Liver (tissue), 7 donors: ENCODE measurements at regions not wholly inside any gene's neighbourhood (a gene's known extent, or its start where the extent isn't known, plus 50 kb on each side); places are given as distances from the start of the nearest gene placed in this dataset.

Experiments used
- DNase-seq: peaks from one replicate; pipeline ENCODE4 v3.0.0-alpha.2; 2017; ENCODE audit warnings: low spot score
- H3K27ac ChIP-seq, 2 donors: one replicate each; pipeline ENCODE4 v1.7.0; 2013; ENCODE audit warnings: inconsistent platforms in 2 of 2, low read length in 2 of 2, control low read depth in 1 of 2, low read depth in 1 of 2, mild to moderate bottlenecking in 1 of 2
- H3K27me3 ChIP-seq, 4 donors: one replicate each; pipeline versions ENCODE4 v1.6.1 to v1.7.0; 2013; ENCODE audit warnings: low read length in 3 of 4, inconsistent platforms in 1 of 4, mild to moderate bottlenecking in 1 of 4, moderate library complexity in 1 of 4; ENCODE audit not compliant: control insufficient read depth in 4 of 4, insufficient read depth in 4 of 4
- H3K36me3 ChIP-seq, 4 donors: one replicate each; pipeline versions ENCODE4 v1.6.1 to v1.7.0; 2013; ENCODE audit warnings: low read length in 3 of 4, mild to moderate bottlenecking in 3 of 4, low read depth in 1 of 4, moderate library complexity in 1 of 4; ENCODE audit not compliant: control insufficient read depth in 4 of 4, insufficient read depth in 3 of 4
- H3K4me1 ChIP-seq, 4 donors: one replicate each; pipeline versions ENCODE4 v1.6.1 to v1.7.0; 2013; ENCODE audit warnings: low read length in 3 of 4, mild to moderate bottlenecking in 3 of 4, moderate library complexity in 1 of 4; ENCODE audit not compliant: control insufficient read depth in 4 of 4, insufficient read depth in 4 of 4
- H3K4me3 ChIP-seq, 3 donors: one replicate each; pipeline versions ENCODE4 v1.6.1 to v1.7.0; 2013; ENCODE audit warnings: low read length in 3 of 3, control low read depth in 1 of 3, low read depth in 1 of 3, mild to moderate bottlenecking in 1 of 3
- H3K9ac ChIP-seq, 2 donors: one replicate each; pipeline ENCODE4 v1.7.0; 2013; ENCODE audit warnings: low read length in 2 of 2, mild to moderate bottlenecking in 2 of 2, moderate library complexity in 2 of 2, control low read depth in 1 of 2, low read depth in 1 of 2
- H3K9me3 ChIP-seq, 4 donors: one replicate each; pipeline versions ENCODE4 v1.6.1 to v1.7.0; 2013; ENCODE audit warnings: low read length in 3 of 4; ENCODE audit not compliant: control insufficient read depth in 4 of 4
- ATF3 ChIP-seq: IDR thresholded peaks from 2 replicates; pipeline ENCODE4 v1.6.1; 2016; ENCODE audit warnings: antibody characterized with exemption
- EGR1 ChIP-seq, 2 donors: IDR thresholded peaks; 2 replicates each; pipeline ENCODE4 v1.6.1; 2016 to 2018; ENCODE audit warnings: antibody characterized with exemption in 2 of 2, low read depth in 2 of 2
- FOXA2 ChIP-seq: IDR thresholded peaks from 2 replicates; pipeline ENCODE4 v1.6.1; 2016; ENCODE audit warnings: antibody characterized with exemption
- GABPA ChIP-seq, 2 donors: IDR thresholded peaks in 1 of 2; conservative IDR thresholded peaks in 1 of 2; 2 replicates each; pipeline ENCODE4 v1.6.1; 2016; ENCODE audit warnings: antibody characterized with exemption in 2 of 2, mild to moderate bottlenecking in 1 of 2, moderate library complexity in 1 of 2
- HNF4A ChIP-seq, 2 donors: conservative IDR thresholded peaks; 2 replicates each; pipeline ENCODE4 v1.6.1; 2016; ENCODE audit warnings: antibody characterized with exemption in 2 of 2, mild to moderate bottlenecking in 2 of 2
- HNF4G ChIP-seq: IDR thresholded peaks from 2 replicates; pipeline ENCODE4 v1.6.1; 2016; ENCODE audit warnings: antibody characterized with exemption
- JUND ChIP-seq, 2 donors: IDR thresholded peaks; 2 replicates each; pipeline ENCODE4 v1.6.1; 2016; ENCODE audit warnings: antibody characterized with exemption in 2 of 2
- NR2F2 ChIP-seq: IDR thresholded peaks from 2 replicates; pipeline ENCODE4 v1.6.1; 2016; ENCODE audit warnings: antibody characterized with exemption
- RAD21 ChIP-seq, 2 donors: IDR thresholded peaks; 2 replicates each; pipeline ENCODE4 v1.6.1; 2016; ENCODE audit warnings: antibody characterized with exemption in 2 of 2, mild to moderate bottlenecking in 2 of 2
- SP1 ChIP-seq: IDR thresholded peaks from 2 replicates; pipeline ENCODE4 v1.6.1; 2018; ENCODE audit warnings: antibody characterized with exemption, mild to moderate bottlenecking
- TAF1 ChIP-seq: conservative IDR thresholded peaks from 2 replicates; pipeline ENCODE4 v1.6.1; 2016; ENCODE audit warnings: antibody characterized with exemption, mild to moderate bottlenecking
- ZBTB33 ChIP-seq: IDR thresholded peaks from 2 replicates; pipeline ENCODE4 v1.6.1; 2016; ENCODE audit warnings: antibody characterized with exemption
- WGBS: extraction: QIAGEN DNeasy Blood & Tissue Kit; methylation state at CpG from one replicate; pipeline ENCODE4 v1.1.7; 2013; 5-methylcytosine and 5-hydroxymethylcytosine counted together
- TF ChIP-seq, protein P1 (sequence below): IDR thresholded peaks from 2 replicates; pipeline ENCODE4 v1.6.1; 2016; ENCODE audit warnings: antibody characterized with exemption, mild to moderate bottlenecking
- TF ChIP-seq, protein P2 (sequence below): IDR thresholded peaks from 2 replicates; pipeline ENCODE4 v1.6.1; 2016; ENCODE audit warnings: antibody characterized with exemption
- donor health status: healthy.
- donor health status: healthy.
- donor health status: healthy.
- donor health status: healthy.

DNA sequence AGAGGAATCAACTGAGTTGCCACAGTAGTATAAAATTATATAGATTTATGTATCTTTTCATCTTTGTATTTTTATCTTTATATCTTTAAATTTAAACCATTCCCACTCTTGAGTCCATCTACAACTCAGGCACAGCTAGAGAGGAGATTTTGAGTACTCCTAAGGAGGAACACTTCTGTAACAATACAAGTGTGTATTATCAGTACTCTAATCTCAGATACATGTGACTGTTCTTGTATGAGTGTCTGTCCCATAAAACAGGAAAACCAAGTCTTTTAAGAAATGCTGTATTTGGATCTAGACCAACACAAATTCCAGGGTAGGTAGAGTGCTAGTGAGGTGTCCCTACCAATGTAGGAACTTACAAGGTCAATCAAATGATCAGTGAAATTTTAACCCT lies 1428.0 kb upstream of the LRRTM3 start:
- Histone ChIP-seq H3K36me3 (no peaks in the 10 kb centered on the region), H3K27me3 (no peaks in the 10 kb centered on the region), H3K9ac (no peak overlapping the region), H3K9me3 (no peaks in the 10 kb centered on the region), H3K4me3 (no peak overlapping the region), H3K4me1 (peaks cover 0 to 2% (median 0%) of the 10 kb centered on the region in 4 donors), H3K27ac (no peak overlapping the region)
- no peak for TF ChIP-seq RAD21 (IDR thresholded peaks at IDR 0.05)
- no peak for TF ChIP-seq ZBTB33
- no peak for TF ChIP-seq NR2F2
- TF ChIP-seq, protein P1, sequence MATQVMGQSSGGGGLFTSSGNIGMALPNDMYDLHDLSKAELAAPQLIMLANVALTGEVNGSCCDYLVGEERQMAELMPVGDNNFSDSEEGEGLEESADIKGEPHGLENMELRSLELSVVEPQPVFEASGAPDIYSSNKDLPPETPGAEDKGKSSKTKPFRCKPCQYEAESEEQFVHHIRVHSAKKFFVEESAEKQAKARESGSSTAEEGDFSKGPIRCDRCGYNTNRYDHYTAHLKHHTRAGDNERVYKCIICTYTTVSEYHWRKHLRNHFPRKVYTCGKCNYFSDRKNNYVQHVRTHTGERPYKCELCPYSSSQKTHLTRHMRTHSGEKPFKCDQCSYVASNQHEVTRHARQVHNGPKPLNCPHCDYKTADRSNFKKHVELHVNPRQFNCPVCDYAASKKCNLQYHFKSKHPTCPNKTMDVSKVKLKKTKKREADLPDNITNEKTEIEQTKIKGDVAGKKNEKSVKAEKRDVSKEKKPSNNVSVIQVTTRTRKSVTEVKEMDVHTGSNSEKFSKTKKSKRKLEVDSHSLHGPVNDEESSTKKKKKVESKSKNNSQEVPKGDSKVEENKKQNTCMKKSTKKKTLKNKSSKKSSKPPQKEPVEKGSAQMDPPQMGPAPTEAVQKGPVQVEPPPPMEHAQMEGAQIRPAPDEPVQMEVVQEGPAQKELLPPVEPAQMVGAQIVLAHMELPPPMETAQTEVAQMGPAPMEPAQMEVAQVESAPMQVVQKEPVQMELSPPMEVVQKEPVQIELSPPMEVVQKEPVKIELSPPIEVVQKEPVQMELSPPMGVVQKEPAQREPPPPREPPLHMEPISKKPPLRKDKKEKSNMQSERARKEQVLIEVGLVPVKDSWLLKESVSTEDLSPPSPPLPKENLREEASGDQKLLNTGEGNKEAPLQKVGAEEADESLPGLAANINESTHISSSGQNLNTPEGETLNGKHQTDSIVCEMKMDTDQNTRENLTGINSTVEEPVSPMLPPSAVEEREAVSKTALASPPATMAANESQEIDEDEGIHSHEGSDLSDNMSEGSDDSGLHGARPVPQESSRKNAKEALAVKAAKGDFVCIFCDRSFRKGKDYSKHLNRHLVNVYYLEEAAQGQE: no peak
- TF ChIP-seq GABPA (IDR thresholded peaks at IDR 0.05 in 1 of 2, conservative IDR thresholded peaks at IDR 0.05 in 1 of 2): no peak
- no peak for TF ChIP-seq JUND (IDR thresholded peaks at IDR 0.05)
- TF ChIP-seq EGR1 (IDR thresholded peaks at IDR 0.05; ENCODE audit: low read depth in 2 of 2): no peak
- TF ChIP-seq HNF4G: no peak
- no peak for TF ChIP-seq FOXA2
- TF ChIP-seq, protein P2, sequence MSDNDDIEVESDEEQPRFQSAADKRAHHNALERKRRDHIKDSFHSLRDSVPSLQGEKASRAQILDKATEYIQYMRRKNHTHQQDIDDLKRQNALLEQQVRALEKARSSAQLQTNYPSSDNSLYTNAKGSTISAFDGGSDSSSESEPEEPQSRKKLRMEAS: no peak
- TF ChIP-seq ATF3: no peak
- TF ChIP-seq HNF4A (conservative IDR thresholded peaks at IDR 0.05): no peak
- no peak for DNase-seq

DNA sequence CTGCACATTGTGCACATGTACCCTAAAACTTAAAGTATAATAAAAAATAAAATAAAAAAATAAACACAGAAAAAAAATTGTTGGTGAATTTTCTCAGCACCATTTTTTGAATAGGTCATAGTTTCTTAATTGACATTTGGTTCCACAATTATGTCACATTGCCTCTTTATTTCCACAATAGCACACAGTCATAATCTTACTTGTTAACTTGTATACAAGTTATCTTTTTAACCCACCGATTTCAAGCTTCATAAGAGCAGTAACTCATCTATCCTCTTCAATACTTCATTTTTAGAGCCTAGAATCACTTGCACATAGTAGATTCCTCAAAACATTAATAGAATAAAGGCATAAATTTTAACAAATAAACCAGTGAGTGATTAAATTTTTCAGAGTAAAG lies 1425.1 kb upstream of the LRRTM3 start:
- peaks cover 0 to 2% (median under 1%) of the 10 kb centered on the region in 4 donors for H3K4me1 ChIP-seq
- no peaks in the 10 kb centered on the region for H3K9me3 ChIP-seq
- no peaks in the 10 kb centered on the region for H3K36me3 ChIP-seq
- TF ChIP-seq GABPA (IDR thresholded peaks at IDR 0.05 in 1 of 2, conservative IDR thresholded peaks at IDR 0.05 in 1 of 2) (no peak), JUND (IDR thresholded peaks at IDR 0.05) (no peak), SP1 (no peak), TAF1 (no peak)
- no peak overlapping the region for H3K4me3 ChIP-seq
- no peak overlapping the region for H3K9ac ChIP-seq
- H3K27me3 ChIP-seq: no peaks in the 10 kb centered on the region
- no peak for DNase-seq
- WGBS: 86% methylated on average over 1 of the region's 1 CpG
- H3K27ac ChIP-seq: no peak overlapping the region
